DMS153 (cell line): ENCODE measurements at regions not wholly inside any gene's neighbourhood (a gene's known extent, or its start where the extent isn't known, plus 50 kb on each side); places are given as distances from the start of the nearest gene placed in this dataset.
"Not testable (repeated sequence)": the region's sequence is repeated elsewhere in the genome, so short reads cannot be mapped to it uniquely, and the experiment has no call there.

Experiments
- DNase-seq: peaks from one replicate; lab custom pipeline; 2025; lab: John Stamatoyannopoulos, UW

DNA sequence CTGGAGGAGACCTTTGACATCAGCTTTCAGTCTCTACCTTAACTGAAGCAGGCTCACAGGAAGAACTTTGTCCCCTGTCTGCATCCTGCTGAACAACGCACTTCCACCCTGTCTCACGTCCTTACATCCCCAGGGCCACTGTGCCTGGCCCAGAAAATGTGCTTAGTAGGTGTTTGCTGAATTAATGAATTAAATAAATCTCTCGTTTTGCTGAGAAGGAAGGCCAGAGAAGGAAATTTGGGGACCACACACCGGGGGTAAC, 54.3 kb upstream of the CREB3L1 start:
- no peak for DNase-seq

- no peak for DNase-seq
Observed at GRCh38 chr11:46222490-46223251, 54.8 kb upstream of the CREB3L1 start.

DNA sequence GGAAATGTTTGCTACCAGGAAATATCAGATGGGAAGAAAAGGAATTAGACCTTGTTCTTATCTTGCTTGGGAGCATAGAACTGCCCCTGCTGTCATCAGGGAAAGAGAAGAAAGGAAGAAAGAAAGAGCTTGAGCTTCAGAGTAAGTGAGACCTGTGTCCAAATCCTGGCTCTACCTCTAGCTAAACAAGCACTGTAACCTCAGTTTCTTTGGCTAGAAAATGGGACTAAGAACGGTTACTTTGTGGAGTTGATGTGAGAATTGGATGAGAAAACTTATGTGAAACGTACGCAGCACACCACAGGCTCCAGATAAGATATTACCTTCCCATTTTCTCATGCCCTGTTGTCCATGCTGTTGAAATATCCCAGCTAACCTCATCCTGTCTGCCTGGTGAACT, 57.1 kb upstream of the CREB3L1 start:
- DNase-seq = no peak

DNA sequence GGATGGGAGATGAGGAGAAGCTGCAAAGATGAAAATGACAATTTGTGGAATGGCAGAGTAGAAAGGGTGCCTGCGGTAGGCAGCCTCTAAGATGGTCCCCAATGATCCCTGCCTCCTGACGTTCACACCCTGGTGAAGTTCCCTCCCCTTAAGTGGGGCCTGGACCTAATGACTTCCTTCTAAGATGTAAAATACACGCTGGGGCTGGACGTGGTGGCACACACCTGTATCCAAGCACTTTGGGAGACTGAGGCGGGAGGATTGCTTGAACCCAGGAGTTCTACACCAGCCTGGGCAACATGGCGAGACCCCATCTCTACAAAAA, 60.7 kb upstream of the CREB3L1 start:
- DNase-seq = no peak

- DNase-seq = peak; percentile 14
Observed at GRCh38 chr11:46216019-46216764, 61.3 kb upstream of the CREB3L1 start.

GRCh38 chr11:46215208-46215931, 62.1 kb upstream of the CREB3L1 start:
- no peak for DNase-seq

GRCh38 chr11:46212720-46213119, 64.7 kb upstream of the CREB3L1 start:
- DNase-seq = no peak

DNA sequence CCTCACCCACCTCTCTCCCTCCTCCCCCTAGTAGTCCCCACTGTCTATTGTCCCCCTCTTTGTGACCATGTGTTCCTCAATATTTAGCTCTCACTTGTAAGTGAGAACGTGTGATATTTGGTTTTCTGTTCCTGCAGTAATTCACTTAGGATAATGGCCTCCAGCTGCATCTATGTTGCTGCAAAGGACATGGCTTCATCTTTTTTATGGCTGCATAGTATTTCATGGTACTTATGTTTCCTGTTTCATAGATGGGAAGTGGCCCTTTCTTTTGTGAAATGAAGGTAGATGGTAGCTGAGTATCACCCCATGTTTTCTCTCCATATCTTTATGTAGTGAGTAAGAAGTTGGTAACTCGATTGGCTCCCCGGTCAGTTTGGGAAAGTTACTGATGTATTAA, 66.6 kb upstream of the CREB3L1 start:
- no peak for DNase-seq

- DNase-seq = no peak
Observed at GRCh38 chr11:46210133-46210636, 67.3 kb upstream of the CREB3L1 start.

- DNase-seq = not testable (repeated sequence)
Observed at GRCh38 chr11:46209624-46210023, 67.8 kb upstream of the CREB3L1 start.

GRCh38 chr11:46208803-46209202, 68.7 kb upstream of the CREB3L1 start:
- no peak for DNase-seq

DNA sequence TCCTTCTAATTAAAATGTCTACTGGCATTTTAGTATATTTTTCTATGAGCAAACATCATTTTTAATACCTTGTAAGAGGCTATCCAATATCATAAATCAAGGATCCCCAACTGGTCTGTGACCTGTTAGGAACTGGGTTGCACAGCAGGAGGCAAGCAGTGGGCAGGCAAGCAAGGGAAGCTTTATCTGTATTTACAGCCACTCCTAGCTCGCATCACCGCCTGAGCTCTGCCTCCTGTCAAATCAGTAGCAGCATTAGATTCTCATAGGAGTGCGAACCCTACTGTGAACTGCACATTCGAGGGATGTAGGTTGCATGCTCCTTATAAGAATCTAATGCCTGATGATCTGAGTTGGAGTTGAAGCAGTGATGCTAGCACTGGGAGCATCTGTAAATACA, 70.2 kb upstream of the CREB3L1 start:
- DNase-seq = no peak

- not testable (repeated sequence) for DNase-seq
Observed at GRCh38 chr11:46204415-46204814, 73.0 kb upstream of the CREB3L1 start.

GRCh38 chr11:46203746-46204145, 73.7 kb upstream of the CREB3L1 start:
- DNase-seq = no peak

DNA sequence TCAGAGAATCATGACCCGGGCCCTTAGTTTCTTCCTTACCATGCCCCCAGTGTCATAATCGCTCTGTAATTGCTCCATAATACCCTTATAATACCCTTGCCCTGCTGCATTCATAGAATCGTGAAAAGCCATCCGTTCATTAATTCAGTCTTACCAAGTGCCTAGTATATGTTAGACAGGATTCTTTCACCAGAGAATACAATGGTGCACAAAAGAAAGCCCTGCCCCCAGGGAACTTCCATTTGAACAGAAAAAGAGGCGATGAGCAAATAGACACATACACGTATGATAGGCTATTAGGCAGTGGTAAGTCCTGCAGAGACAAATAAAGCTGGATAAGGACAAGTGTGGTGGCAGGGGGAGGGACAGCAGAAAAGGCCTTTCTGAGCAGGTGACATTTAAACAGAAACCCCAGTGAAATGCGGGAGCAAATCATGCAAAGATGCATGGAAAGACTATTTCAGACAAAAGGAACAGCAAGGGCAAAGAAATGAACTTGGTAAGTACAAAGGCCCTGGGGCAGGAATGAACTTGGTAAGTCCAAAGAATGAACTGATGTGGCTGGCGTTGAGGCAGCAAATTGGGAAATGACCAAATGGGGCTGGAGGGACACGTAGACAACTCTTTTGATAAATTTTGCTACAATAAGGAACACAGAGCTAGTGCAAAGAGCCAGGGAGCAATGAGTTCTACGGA, 74.6 kb upstream of the CREB3L1 start:
- no peak for DNase-seq

GRCh38 chr11:46202149-46202548, 75.3 kb upstream of the CREB3L1 start:
- no peak for DNase-seq

GRCh38 chr11:46200537-46201281, 76.8 kb upstream of the CREB3L1 start:
- no peak for DNase-seq

GRCh38 chr11:46198245-46199240, 77.3 kb upstream of the PHF21A start:
- peak; percentile 45 for DNase-seq

DNA sequence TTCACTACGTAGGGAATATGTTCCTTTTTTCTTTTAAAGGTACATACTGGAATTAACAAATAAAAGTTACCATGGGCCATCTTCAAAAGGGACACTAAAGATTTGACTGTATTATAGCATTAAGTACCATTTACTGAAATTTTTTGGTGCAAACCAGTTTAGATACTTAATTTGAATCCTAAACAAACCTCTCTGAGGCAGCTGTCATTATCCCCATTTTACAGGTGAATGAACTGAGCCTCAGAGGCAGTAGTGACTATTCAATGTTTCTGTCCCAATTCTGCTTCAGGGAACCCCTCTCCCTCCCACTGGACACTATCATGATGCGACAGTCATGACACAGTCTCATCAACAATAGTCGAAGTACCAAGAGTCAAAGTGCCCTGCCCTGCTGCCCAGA, 76.2 kb upstream of the PHF21A start:
- DNase-seq = no peak

- no peak for DNase-seq
Observed at GRCh38 chr11:46188017-46188416, 66.8 kb upstream of the PHF21A start.

- no peak for DNase-seq
Observed at GRCh38 chr11:46183819-46184218, 62.6 kb upstream of the PHF21A start.
